Dedifferentiated amniotic fluid mesenchymal stem cell (primary cell): ENCODE measurements at regions not wholly inside any gene's neighbourhood (a gene's known extent, or its start where the extent isn't known, plus 50 kb on each side); places are given as distances from the start of the nearest gene placed in this dataset.
"Not testable (repeated sequence)": the region's sequence is repeated elsewhere in the genome, so short reads cannot be mapped to it uniquely, and the experiment has no call there.

Experiments used
- DNase-seq: peaks from one replicate; pipeline ENCODE4 v3.0.0-alpha.2; 2016; ENCODE audit errors: extremely low spot score

GRCh38 chr1:29802181-29803068, 566.1 kb downstream of the PTPRU start:
- DNase-seq = no peak

GRCh38 chr1:29801561-29801973, 565.2 kb downstream of the PTPRU start:
- no peak for DNase-seq

- DNase-seq = no peak
These were observed 564.7 kb downstream of the PTPRU start for GRCh38 chr1:29801003-29801402.

GRCh38 chr1:29800522-29800956, 564.2 kb downstream of the PTPRU start:
- no peak for DNase-seq

GRCh38 chr1:29800120-29800519, 563.8 kb downstream of the PTPRU start:
- DNase-seq = no peak

GRCh38 chr1:29798699-29799566, 562.6 kb downstream of the PTPRU start:
- DNase-seq = no peak

GRCh38 chr1:29797125-29797524, 560.8 kb downstream of the PTPRU start:
- DNase-seq = not testable (repeated sequence)

GRCh38 chr1:29795965-29796364, 559.6 kb downstream of the PTPRU start:
- not testable (repeated sequence) for DNase-seq

GRCh38 chr1:29793653-29794348, 557.5 kb downstream of the PTPRU start:
- no peak for DNase-seq

- peak; percentile 81 for DNase-seq
These were observed 556.8 kb downstream of the PTPRU start for GRCh38 chr1:29793101-29793546.

GRCh38 chr1:29789910-29790247, 553.6 kb downstream of the PTPRU start:
- DNase-seq = no peak

GRCh38 chr1:29789221-29789909, 553.0 kb downstream of the PTPRU start:
- DNase-seq = no peak

- DNase-seq = no peak
These were observed 550.7 kb downstream of the PTPRU start for GRCh38 chr1:29786791-29787732.

GRCh38 chr1:29786195-29786594, 549.9 kb downstream of the PTPRU start:
- DNase-seq = no peak

GRCh38 chr1:29785554-29785953, 549.2 kb downstream of the PTPRU start:
- DNase-seq = no peak

- no peak for DNase-seq
These were observed 548.8 kb downstream of the PTPRU start for GRCh38 chr1:29785137-29785527.

GRCh38 chr1:29784276-29785136, 548.2 kb downstream of the PTPRU start:
- no peak for DNase-seq

- DNase-seq = no peak
These were observed 547.4 kb downstream of the PTPRU start for GRCh38 chr1:29783508-29784275.
